ENCODE measurements at regions not wholly inside any gene's neighbourhood (a gene's known extent, or its start where the extent isn't known, plus 50 kb on each side); places are given as distances from the start of the nearest gene placed in this dataset.
A peak's percentile ranks its signal among the peaks of the same experiment; 100 is the strongest.

- ChIA-PET POLR2A (no interaction called here), CTCF (no interaction called here)
- Histone ChIP-seq H3K27ac (ENCODE audit: low read depth, low read length) (no peak overlapping the region), H3K4me3 (ENCODE audit: low read depth, low read length) (no peak overlapping the region), H3K9me3 (ENCODE audit: control insufficient read depth, insufficient read depth, low read length) (no peaks in the 10 kb centered on the region), H3K27me3 (ENCODE audit: control insufficient read depth, insufficient read depth, low read length) (no peaks in the 10 kb centered on the region)
- DNase-seq (ENCODE audit: low read depth, low spot score), result no peak
- TF ChIP-seq, protein P1, sequence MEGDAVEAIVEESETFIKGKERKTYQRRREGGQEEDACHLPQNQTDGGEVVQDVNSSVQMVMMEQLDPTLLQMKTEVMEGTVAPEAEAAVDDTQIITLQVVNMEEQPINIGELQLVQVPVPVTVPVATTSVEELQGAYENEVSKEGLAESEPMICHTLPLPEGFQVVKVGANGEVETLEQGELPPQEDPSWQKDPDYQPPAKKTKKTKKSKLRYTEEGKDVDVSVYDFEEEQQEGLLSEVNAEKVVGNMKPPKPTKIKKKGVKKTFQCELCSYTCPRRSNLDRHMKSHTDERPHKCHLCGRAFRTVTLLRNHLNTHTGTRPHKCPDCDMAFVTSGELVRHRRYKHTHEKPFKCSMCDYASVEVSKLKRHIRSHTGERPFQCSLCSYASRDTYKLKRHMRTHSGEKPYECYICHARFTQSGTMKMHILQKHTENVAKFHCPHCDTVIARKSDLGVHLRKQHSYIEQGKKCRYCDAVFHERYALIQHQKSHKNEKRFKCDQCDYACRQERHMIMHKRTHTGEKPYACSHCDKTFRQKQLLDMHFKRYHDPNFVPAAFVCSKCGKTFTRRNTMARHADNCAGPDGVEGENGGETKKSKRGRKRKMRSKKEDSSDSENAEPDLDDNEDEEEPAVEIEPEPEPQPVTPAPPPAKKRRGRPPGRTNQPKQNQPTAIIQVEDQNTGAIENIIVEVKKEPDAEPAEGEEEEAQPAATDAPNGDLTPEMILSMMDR (IDR thresholded peaks at IDR 0.05; ENCODE audit: low read depth, low read length), result no peak
Measured at GRCh38 chr4:13970349-13970748, 342.8 kb upstream of the BOD1L1 start.

DNA sequence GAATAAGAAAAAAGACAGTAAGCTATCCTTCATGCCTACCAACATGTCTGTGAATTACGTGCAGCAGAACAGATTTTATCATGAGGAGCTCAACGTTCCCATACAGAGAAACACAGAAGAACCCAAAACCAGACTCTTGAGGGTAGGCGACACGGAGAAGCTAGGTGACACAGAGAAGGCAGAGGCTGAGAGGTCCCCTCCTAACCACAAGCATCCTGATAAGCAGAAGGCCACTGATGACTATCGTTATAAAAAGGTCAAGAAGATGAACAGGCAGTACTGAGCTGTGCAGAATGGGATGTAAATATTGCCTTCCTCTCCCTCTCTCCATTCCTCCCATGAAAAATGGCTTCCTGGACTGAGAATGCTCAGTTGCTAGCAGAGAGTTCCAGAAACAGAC is 350.2 kb upstream of the BOD1L1 start:
- ChIA-PET CTCF (no interaction called here), POLR2A (no interaction called here)
- DNase-seq (ENCODE audit: low read depth, low spot score), result no peak
- H3K9me3 ChIP-seq (ENCODE audit: control insufficient read depth, insufficient read depth, low read length), result peaks cover 4% of the 10 kb centered on the region; the same call in 1 of the 2 replicates
- no peak overlapping the region for H3K27ac ChIP-seq (ENCODE audit: low read depth, low read length)
- H3K27me3 ChIP-seq (ENCODE audit: control insufficient read depth, insufficient read depth, low read length), result no peaks in the 10 kb centered on the region
- H3K4me3 ChIP-seq (ENCODE audit: low read depth, low read length), result no peak overlapping the region
- TF ChIP-seq, protein P1 (IDR thresholded peaks at IDR 0.05; ENCODE audit: low read depth, low read length), result no peak

GRCh38 chr4:13980317-13981310 is 353.1 kb upstream of the BOD1L1 start:
- ChIA-PET POLR2A (interaction anchor here (1.0 kb wide), 1 partner anchor 73 kb away, joined by 4 read pairs; no protein-coding TSS in a partner anchor), CTCF (interaction anchor here (1.0 kb wide), 1 partner anchor 326 kb away, joined by 3 read pairs; no protein-coding TSS in a partner anchor)
- peak; percentile 76 for DNase-seq (ENCODE audit: low read depth, low spot score)
- Histone ChIP-seq H3K27ac (ENCODE audit: low read depth, low read length) (no peak overlapping the region), H3K27me3 (ENCODE audit: control insufficient read depth, insufficient read depth, low read length) (no peaks in the 10 kb centered on the region), H3K4me3 (ENCODE audit: low read depth, low read length) (no peak overlapping the region), H3K9me3 (ENCODE audit: control insufficient read depth, insufficient read depth, low read length) (peaks cover 4% of the 10 kb centered on the region; the same call in 1 of the 2 replicates)
- TF ChIP-seq, protein P1 (IDR thresholded peaks at IDR 0.05; ENCODE audit: low read depth, low read length), result no peak

DNA sequence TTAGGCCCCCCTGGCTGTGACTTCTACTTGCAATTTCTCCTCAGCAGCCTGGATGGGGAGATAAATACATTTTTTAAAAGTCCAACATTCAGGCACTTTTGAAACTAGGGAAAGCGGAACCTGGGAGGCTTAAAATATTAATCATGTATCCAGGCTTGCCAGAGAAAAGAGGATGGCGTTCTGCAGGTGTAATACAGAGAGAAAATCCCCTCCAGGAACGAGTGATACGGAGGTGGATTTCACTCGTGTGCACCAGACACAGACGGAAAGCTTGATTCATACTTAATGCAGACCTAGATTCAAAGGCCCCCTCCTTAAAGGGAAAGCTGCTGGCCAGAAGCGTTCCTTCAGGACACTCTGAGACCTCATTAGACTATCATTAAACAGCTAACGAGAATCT is 354.0 kb upstream of the BOD1L1 start:
- CTCF ChIA-PET, result no interaction called here

More for the DNA sequence above, 354.0 kb upstream of the BOD1L1 start:
- no peak overlapping the region for H3K27ac ChIP-seq (ENCODE audit: low read depth, low read length)
- DNase-seq (ENCODE audit: low read depth, low spot score), result no peak
- TF ChIP-seq, protein P1 (IDR thresholded peaks at IDR 0.05; ENCODE audit: low read depth, low read length), result no peak
- POLR2A ChIA-PET, result no interaction called here
- peaks cover 2% of the 10 kb centered on the region; the same call in 1 of the 2 replicates for H3K9me3 ChIP-seq (ENCODE audit: control insufficient read depth, insufficient read depth, low read length)
- no peaks in the 10 kb centered on the region for H3K27me3 ChIP-seq (ENCODE audit: control insufficient read depth, insufficient read depth, low read length)
- H3K4me3 ChIP-seq (ENCODE audit: low read depth, low read length), result no peak overlapping the region
